ENCODE measurements at regions not wholly inside any gene's neighbourhood (a gene's known extent, or its start where the extent isn't known, plus 50 kb on each side); places are given as distances from the start of the nearest gene placed in this dataset.

- TF ChIP-seq CREB1 (CRISPR knock-in tag; IDR thresholded peaks at IDR 0.05) (no peak), HMGXB4 (CRISPR knock-in tag; IDR thresholded peaks at IDR 0.05) (no peak), CTCF (IDR thresholded peaks at IDR 0.05) (no peak)
These were observed 239.5 kb upstream of the RPS23 start for GRCh38 chr5:82517544-82518075.
